Chondrocyte (in vitro differentiated cells): ENCODE measurements at regions not wholly inside any gene's neighbourhood (a gene's known extent, or its start where the extent isn't known, plus 50 kb on each side); places are given as distances from the start of the nearest gene placed in this dataset.

Experiments used
- DNase-seq: peaks from one replicate; pipeline ENCODE4 v3.0.0; 2021; ENCODE audit warnings: mixed read lengths, low spot score
- H3K27ac Mint-ChIP-seq: one replicate; pipeline ENCODE4 v1.8.0; 2021; ENCODE audit warnings: mild to moderate bottlenecking, moderate library complexity, mixed read lengths; ENCODE audit not compliant: unreplicated experiment
- H3K27me3 Mint-ChIP-seq: 2 replicates; pipeline ENCODE4 v1.8.0; 2021; ENCODE audit warnings: low read depth, mixed read lengths
- H3K36me3 Mint-ChIP-seq: 2 replicates; pipeline ENCODE4 v1.8.0; 2021; ENCODE audit warnings: low read depth, mixed read lengths
- H3K4me1 Mint-ChIP-seq: 2 replicates; pipeline ENCODE4 v1.8.0; 2021; ENCODE audit warnings: low read depth, mild to moderate bottlenecking, mixed read lengths
- H3K4me3 Mint-ChIP-seq: one replicate; pipeline ENCODE4 v1.8.0; 2021; ENCODE audit warnings: mild to moderate bottlenecking, moderate library complexity, mixed read lengths; ENCODE audit not compliant: unreplicated experiment
- H3K9me3 Mint-ChIP-seq: 2 replicates; pipeline ENCODE4 v1.8.0; 2021; ENCODE audit warnings: low read depth, mixed read lengths
- CTCF ChIP-seq: fragments of 200-600 bp; sonication (generic); IDR thresholded peaks from 2 replicates; pipeline ENCODE4 v1.5.0; 2021; ENCODE audit warnings: antibody characterized with exemption, mild to moderate bottlenecking, moderate library complexity

GRCh38 chr15:48046813-48047438 lies 73.9 kb upstream of the SLC24A5 start:
- H3K4me3 Mint-ChIP-seq: no peak overlapping the region
- H3K36me3 Mint-ChIP-seq: no peaks in the 10 kb centered on the region
- H3K9me3 Mint-ChIP-seq: no peaks in the 10 kb centered on the region
- DNase-seq: no peak
- H3K27ac Mint-ChIP-seq: no peak overlapping the region
- no peaks in the 10 kb centered on the region for H3K4me1 Mint-ChIP-seq
- peaks cover 2% of the 10 kb centered on the region for H3K27me3 Mint-ChIP-seq
- TF ChIP-seq CTCF: no peak

- no peak for TF ChIP-seq CTCF
- no peaks in the 10 kb centered on the region for H3K4me1 Mint-ChIP-seq
- H3K27me3 Mint-ChIP-seq: peaks cover 4% of the 10 kb centered on the region
- H3K4me3 Mint-ChIP-seq: no peak overlapping the region
- no peaks in the 10 kb centered on the region for H3K36me3 Mint-ChIP-seq
- H3K9me3 Mint-ChIP-seq: peaks cover 4% of the 10 kb centered on the region
- no peak for DNase-seq
- no peak overlapping the region for H3K27ac Mint-ChIP-seq
Observed at GRCh38 chr15:48049736-48050135, 71.1 kb upstream of the SLC24A5 start.

- Mint-ChIP-seq H3K27me3 (peaks cover 7% of the 10 kb centered on the region), H3K9me3 (peaks cover 12% of the 10 kb centered on the region), H3K36me3 (no peaks in the 10 kb centered on the region), H3K4me3 (no peak overlapping the region), H3K4me1 (no peaks in the 10 kb centered on the region), H3K27ac (no peak overlapping the region)
- DNase-seq: no peak
- no peak for TF ChIP-seq CTCF
Observed at GRCh38 chr15:48052946-48053345, 67.8 kb upstream of the SLC24A5 start.

GRCh38 chr15:48058371-48058770 lies 62.4 kb upstream of the SLC24A5 start:
- H3K4me1 Mint-ChIP-seq: peaks cover 6% of the 10 kb centered on the region
- H3K27ac Mint-ChIP-seq: no peak overlapping the region
- peaks cover 12% of the 10 kb centered on the region for H3K9me3 Mint-ChIP-seq
- DNase-seq: no peak
- no peaks in the 10 kb centered on the region for H3K36me3 Mint-ChIP-seq
- H3K4me3 Mint-ChIP-seq: no peak overlapping the region
- peaks cover 7% of the 10 kb centered on the region for H3K27me3 Mint-ChIP-seq
- no peak for TF ChIP-seq CTCF

- no peak for DNase-seq
- no peak overlapping the region for H3K27ac Mint-ChIP-seq
- peaks cover 5% of the 10 kb centered on the region for H3K27me3 Mint-ChIP-seq
Observed at GRCh38 chr15:48059791-48060190, 61.0 kb upstream of the SLC24A5 start.

More at GRCh38 chr15:48059791-48060190, 61.0 kb upstream of the SLC24A5 start:
- TF ChIP-seq CTCF: no peak
- Mint-ChIP-seq H3K4me1 (peaks cover 6% of the 10 kb centered on the region), H3K36me3 (no peaks in the 10 kb centered on the region), H3K9me3 (peaks cover 7% of the 10 kb centered on the region), H3K4me3 (no peak overlapping the region)
